ENCODE measurements at regions not wholly inside any gene's neighbourhood (a gene's known extent, or its start where the extent isn't known, plus 50 kb on each side); places are given as distances from the start of the nearest gene placed in this dataset.
A peak's percentile ranks its signal among the peaks of the same experiment; 100 is the strongest.

DNA sequence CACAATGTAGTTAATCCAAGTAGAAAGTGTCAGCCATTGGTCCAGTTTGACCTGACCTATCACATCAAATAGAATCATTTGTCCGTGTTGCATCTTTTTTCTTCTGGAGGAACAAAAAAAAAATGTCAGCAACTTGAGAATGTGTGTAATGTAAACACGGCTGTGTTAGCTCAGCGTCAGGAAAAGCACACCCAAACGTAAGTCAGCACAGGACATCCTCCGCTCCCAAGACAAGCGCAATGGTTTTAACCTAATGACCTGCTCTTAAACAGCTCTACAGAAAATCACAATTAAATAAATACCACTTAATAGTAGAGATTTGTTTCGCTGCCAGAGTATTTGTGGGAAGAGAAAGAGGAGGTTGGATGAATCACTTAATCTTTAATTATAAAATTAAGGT is 59.4 kb downstream of the OSR1 start:
- no peaks in the 10 kb centered on the region for H3K27me3 ChIP-seq (ENCODE audit: control insufficient read depth in 2 of 2, insufficient read depth in 2 of 2, low read length in 2 of 2)
- dilution Hi-C loops (cut with MboI; ENCODE audit: extremely low pct_ligation_motif_present, low sequenced_read_pairs) (no loop called here), intact Hi-C loops (cut with micrococcal nuclease) (no loop called here)
- no peaks in the 10 kb centered on the region for H3K79me2 ChIP-seq (ENCODE audit: control insufficient read depth, insufficient read depth, low read length)
- TF ChIP-seq MYC (IDR thresholded peaks at IDR 0.05; ENCODE audit: low read depth, low read length) (no peak), EZH2 (IDR thresholded peaks at IDR 0.05; ENCODE audit: borderline replicate concordance, low read depth, low read length, severe bottlenecking) (no peak), JUN (IDR thresholded peaks at IDR 0.05; ENCODE audit: borderline replicate concordance, insufficient read depth, insufficient read length, low read depth) (no peak), POLR2A (IDR thresholded peaks at IDR 0.05; ENCODE audit: low read depth, low read length) (no peak), POLR2AphosphoS5 (IDR thresholded peaks at IDR 0.05; ENCODE audit: insufficient read depth, low read depth, low read length) (no peak), FOS (IDR thresholded peaks at IDR 0.05; ENCODE audit: borderline replicate concordance, insufficient read depth, low read length) (no peak), GATA2 (IDR thresholded peaks at IDR 0.05; ENCODE audit: insufficient read depth, insufficient read length, low read depth, low read length) (no peak)
- TF ChIP-seq, protein P1, sequence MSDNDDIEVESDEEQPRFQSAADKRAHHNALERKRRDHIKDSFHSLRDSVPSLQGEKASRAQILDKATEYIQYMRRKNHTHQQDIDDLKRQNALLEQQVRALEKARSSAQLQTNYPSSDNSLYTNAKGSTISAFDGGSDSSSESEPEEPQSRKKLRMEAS (IDR thresholded peaks at IDR 0.05; ENCODE audit: insufficient read depth, insufficient read length), result no peak
- TF ChIP-seq, protein P2, sequence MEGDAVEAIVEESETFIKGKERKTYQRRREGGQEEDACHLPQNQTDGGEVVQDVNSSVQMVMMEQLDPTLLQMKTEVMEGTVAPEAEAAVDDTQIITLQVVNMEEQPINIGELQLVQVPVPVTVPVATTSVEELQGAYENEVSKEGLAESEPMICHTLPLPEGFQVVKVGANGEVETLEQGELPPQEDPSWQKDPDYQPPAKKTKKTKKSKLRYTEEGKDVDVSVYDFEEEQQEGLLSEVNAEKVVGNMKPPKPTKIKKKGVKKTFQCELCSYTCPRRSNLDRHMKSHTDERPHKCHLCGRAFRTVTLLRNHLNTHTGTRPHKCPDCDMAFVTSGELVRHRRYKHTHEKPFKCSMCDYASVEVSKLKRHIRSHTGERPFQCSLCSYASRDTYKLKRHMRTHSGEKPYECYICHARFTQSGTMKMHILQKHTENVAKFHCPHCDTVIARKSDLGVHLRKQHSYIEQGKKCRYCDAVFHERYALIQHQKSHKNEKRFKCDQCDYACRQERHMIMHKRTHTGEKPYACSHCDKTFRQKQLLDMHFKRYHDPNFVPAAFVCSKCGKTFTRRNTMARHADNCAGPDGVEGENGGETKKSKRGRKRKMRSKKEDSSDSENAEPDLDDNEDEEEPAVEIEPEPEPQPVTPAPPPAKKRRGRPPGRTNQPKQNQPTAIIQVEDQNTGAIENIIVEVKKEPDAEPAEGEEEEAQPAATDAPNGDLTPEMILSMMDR (IDR thresholded peaks at IDR 0.05; ENCODE audit: extremely low read depth in 1 of 2, insufficient read depth in 1 of 2, low read depth in 1 of 2, low read length in 2 of 2), result no peak
- H3K9me1 ChIP-seq (replicated peaks; ENCODE audit: control insufficient read depth, extremely low read depth, insufficient read depth, low read length), result no peaks in the 10 kb centered on the region
- H4K20me1 ChIP-seq (replicated peaks; ENCODE audit: control insufficient read depth, extremely low read depth, insufficient read depth, low read length), result no peaks in the 10 kb centered on the region
- ChIA-PET CTCF (no interaction called here), POLR2A (no interaction called here)
- H3K4me3 ChIP-seq (replicated peaks in 1 of 3; ENCODE audit: insufficient read depth in 1 of 3, low read depth in 1 of 3, low read length in 3 of 3), result no peak overlapping the region
- no peak overlapping the region for H3K4me2 ChIP-seq (ENCODE audit: insufficient read depth, low read length)
- H2AFZ ChIP-seq (ENCODE audit: low read depth, low read length), result no peak overlapping the region
- FAIRE-seq (no peak), DNase-seq (ENCODE audit: low read depth, low spot score) (peak; percentile 11)
- H3K9me3 ChIP-seq (replicated peaks; ENCODE audit: control insufficient read depth, insufficient read depth, low read length), result no peaks in the 10 kb centered on the region
- no TSS peak for BruUV-seq (replicated peaks)
- no peak overlapping the region for H3K27ac ChIP-seq (ENCODE audit: insufficient read depth, low read depth, low read length)
- H3K4me1 ChIP-seq (ENCODE audit: control insufficient read depth, extremely low read depth, insufficient read depth, low read length), result no peaks in the 10 kb centered on the region
- no peaks in the 10 kb centered on the region for H3K36me3 ChIP-seq (ENCODE audit: control insufficient read depth in 2 of 2, extremely low read depth in 1 of 2, insufficient read depth in 2 of 2, low read length in 2 of 2)
- H3K9ac ChIP-seq (replicated peaks; ENCODE audit: extremely low read depth, insufficient read depth, low read length), result no peak overlapping the region

Measured in endothelial cell of umbilical vein (primary cell).